Right ventricle myocardium inferior (tissue), 1 donor: ENCODE measurements at regions not wholly inside any gene's neighbourhood (a gene's known extent, or its start where the extent isn't known, plus 50 kb on each side); places are given as distances from the start of the nearest gene placed in this dataset.
"Not testable (repeated sequence)": the region's sequence is repeated elsewhere in the genome, so short reads cannot be mapped to it uniquely, and the experiment has no call there.

Experiments used
- ATAC-seq: fragments of 200-7000 bp; cut with Tn5 transposase; one replicate; pipeline ENCODE4 v1.9.1; 2020; ENCODE audit warnings: mild to moderate bottlenecking, moderate library complexity
- DNase-seq: peaks from one replicate; pipeline ENCODE4 v3.0.0; 2021; ENCODE audit errors: missing footprints
- intact Hi-C: fragments of 100-400 bp; cut with DNase I; formaldehyde crosslinking; loops from one replicate; pipeline ENCODE4 v1.11.0; 2022
- donor health status: DM: no; HTN: yes; CAD: no; lungs with severe emphysema.

GRCh38 chr14:71764701-71765382 is 167.4 kb upstream of the RGS6 start:
- intact Hi-C loops = no loop called here
- ATAC-seq = no peak
- no peak for DNase-seq

DNA sequence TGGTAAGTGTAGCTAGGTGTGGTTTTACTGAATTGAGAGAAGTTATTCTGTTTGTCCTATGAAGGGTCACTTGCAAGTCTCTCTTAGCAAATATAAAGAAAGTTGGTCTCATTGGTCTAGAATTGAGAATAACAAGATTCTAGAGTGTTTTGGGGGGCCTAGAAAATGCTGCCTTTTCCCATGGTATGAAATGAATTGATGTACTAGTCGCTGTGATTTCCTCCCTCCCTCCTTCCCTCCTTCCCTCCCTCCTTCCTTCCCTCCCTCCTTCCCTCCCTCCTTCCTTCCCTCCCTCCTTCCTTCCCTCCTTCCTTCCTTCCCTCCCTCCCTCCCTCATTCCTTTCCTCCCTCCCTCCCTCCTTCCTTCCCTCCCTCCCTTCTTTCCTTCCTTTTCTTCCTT is 166.7 kb upstream of the RGS6 start:
- ATAC-seq = no peak
- no peak for DNase-seq
- intact Hi-C loops = no loop called here

DNA sequence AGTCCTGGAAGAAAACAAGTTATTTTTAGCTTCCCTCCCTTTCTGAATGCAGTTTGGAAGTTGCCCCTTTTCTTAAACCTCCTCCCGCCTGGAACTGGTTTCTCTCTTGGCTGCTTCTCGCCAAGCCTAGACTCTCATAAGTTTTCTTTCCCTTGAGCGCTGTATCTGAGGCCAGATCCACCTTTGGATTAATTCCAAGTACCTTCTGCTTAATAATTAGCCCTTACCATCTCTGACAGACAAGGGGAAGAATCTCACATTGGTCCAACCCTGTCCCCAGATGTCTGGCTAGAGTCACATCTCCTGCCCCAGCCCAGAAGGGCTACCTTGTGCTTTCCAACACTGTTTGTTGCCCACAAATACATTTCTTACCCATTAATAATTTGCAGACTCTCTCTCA is 161.8 kb upstream of the RGS6 start:
- no peak for ATAC-seq
- no peak for DNase-seq
- intact Hi-C loops = no loop called here

- DNase-seq, intact Hi-C loops: not testable (repeated sequence)
Observed at GRCh38 chr14:71771421-71771820, 160.8 kb upstream of the RGS6 start.

GRCh38 chr14:71771996-71772395 is 160.2 kb upstream of the RGS6 start:
- DNase-seq, intact Hi-C loops, ATAC-seq: not testable (repeated sequence)

More at GRCh38 chr14:71771421-71771820, 160.8 kb upstream of the RGS6 start:
- ATAC-seq = not testable (repeated sequence)

DNA sequence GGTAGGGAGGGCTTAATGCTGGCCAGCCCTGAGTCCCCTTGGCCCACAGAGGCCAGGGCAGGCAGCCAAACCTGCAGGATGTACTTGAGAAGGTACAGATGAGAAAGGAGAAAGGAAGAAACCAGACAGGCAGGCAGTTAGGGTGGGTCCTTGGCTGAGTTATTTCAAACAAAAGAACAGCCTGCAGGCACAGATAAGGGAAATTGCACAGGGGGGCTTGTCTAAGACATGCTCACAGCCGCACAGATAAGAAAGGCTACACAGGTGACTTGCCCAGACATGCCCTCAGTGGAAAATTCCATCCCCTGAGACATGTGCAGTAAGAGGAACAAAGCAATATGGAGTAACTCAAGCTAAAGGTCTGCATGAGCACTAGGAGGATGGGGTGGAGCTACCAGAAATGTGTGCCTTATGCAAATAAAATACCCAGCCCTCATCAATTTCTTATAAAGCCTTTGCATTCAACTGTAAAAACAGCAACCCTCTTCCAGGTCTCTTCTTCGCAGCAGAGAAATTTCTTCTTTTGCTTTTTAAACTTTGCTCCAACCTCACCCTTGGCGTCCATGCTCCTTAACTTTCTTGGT is 158.2 kb upstream of the RGS6 start:
- ATAC-seq (no peak), DNase-seq (no peak)
- intact Hi-C loops = no loop called here

DNA sequence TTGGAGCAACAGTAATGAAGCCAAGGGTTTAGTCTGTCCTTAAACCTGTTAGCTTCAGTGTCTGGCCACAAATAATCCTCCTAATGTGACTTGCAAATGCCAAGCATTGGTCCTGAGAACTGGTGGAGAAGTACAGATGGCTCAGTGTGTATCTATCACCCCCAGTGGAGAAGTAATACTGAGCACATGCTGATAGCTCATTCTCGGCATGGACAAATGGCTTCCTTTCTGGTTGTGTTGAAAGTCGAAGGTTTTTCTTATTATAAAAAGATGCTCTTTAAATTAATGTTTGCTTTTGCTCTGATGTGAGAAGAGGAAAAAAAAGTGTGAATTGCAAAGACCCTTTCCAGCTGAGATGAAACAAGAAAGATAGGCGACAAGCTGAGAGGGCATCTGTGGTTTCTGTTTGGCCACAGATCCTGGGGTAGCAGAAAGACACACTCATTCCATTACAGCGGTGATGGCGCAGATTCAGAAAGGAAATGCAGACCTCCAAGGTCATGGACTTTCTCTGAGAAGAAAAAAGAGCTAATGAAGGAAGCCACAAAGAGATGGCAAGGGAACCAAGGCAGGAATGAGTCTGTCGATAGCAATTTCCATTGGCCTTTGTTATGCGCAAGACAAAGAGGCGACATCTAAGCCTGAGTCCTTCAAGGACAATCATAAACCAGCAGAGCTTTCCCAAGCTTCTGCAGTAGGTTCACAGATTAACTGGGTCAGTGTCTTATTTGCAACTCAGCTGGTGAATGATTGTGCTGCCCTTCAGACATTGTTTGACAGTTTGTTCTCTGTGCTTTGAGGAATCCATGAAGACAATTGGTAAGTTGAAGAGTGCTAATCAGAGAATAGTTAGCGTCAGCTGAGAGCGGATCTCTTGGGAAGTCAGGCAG is 155.5 kb upstream of the RGS6 start:
- DNase-seq = no peak
- no peak for ATAC-seq
- intact Hi-C loops = no loop called here

- no peak for DNase-seq
- ATAC-seq = no peak
- intact Hi-C loops = no loop called here
Observed at GRCh38 chr14:71780075-71780474, 152.2 kb upstream of the RGS6 start.

DNA sequence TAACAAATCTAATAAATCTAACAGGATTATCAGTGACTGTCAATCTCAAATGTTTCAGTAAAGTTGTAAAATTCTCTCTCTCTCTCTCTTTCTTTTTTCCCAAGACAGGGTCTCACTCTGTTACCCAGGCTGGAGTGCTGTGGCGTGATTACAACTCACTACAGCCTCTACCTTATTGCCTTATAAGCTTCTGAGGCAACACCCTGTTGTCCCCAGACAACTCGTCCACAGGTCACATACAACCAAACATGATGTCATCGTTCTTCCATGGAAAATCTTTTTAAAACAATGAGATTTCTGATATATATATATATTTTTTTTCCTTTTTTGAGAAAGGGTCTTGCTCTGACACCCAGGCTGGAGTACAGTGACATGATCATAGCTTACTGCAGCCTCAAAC is 151.4 kb upstream of the RGS6 start:
- intact Hi-C loops = no loop called here
- DNase-seq = no peak
- no peak for ATAC-seq

DNA sequence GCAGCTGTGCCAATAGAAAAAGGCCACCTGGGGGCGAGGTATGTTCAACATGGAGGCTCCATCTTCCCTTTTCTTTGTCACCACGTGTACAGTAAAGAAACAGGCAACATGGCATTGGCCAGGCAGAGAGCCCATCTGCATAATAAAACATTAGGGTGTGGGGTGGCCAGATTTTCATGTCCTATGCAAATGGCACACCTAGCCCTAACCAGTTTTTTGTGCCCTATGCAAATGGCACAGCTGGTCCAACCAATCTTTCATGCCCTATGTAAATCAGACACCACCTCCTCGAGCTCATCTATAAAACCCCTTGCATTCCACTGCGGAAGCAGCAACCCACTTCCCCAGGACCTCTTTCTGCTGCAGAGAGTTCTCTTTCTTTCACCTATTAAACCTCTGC is 149.1 kb upstream of the RGS6 start:
- no peak for ATAC-seq
- no peak for DNase-seq
- intact Hi-C loops = no loop called here

DNA sequence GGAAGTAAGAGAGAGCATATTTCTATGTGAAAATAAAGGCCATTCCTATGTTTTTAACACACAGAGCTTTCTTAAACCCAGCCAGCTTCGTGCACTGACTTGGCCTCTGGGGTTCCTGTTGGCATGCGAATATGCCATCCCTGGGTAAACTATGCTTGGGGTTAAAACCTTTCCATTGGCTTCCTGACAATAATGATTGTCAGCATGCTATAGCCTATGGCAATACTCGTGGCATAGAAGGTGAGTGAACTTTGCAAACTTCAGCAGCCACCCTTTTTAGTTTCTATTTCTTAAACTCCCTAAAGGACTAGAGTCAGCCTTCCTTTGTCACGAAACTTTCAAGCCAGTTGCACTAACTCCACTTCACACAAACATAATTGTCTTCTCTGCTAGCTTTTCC is 148.4 kb upstream of the RGS6 start:
- intact Hi-C loops = no loop called here
- ATAC-seq (no peak), DNase-seq (no peak)

DNA sequence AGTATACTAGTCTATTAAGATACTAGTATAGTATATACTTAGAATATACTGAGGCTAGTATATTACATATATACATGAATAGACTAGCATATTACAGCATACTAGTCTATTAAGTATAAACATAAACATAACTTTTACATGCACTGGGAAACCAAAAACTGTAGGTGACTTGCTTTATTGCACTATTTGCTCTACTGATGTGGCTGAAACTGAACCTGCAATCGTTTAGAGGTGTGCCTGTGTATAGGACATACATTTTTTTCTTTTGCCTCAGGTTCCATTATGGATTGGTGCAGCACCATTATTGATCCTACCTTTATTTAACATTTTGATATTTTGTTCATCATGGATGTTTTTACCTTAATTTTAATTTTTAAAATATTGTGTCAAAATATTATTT is 143.2 kb upstream of the RGS6 start:
- ATAC-seq = no peak
- intact Hi-C loops = no loop called here
- DNase-seq = no peak

DNA sequence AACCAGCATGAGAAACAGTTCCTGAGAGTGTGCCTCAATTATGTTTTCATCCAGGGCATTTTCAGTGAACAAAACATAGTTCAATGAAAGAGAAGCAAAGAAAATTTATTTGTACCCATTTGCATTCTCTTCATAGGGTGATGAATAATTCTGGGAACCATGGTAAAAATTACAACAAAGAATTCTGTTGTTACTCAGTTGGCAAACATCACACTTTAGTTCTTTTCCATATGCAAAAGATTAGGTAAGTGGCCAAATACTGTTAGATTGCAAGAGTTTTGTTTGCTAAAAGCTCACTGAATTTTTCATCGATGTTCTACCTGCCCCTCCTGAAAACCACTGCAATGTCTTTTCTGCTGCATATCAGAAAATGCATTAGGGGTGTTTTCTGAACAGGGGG is 132.4 kb upstream of the RGS6 start:
- ATAC-seq (no peak), DNase-seq (no peak)
- intact Hi-C loops = no loop called here

DNA sequence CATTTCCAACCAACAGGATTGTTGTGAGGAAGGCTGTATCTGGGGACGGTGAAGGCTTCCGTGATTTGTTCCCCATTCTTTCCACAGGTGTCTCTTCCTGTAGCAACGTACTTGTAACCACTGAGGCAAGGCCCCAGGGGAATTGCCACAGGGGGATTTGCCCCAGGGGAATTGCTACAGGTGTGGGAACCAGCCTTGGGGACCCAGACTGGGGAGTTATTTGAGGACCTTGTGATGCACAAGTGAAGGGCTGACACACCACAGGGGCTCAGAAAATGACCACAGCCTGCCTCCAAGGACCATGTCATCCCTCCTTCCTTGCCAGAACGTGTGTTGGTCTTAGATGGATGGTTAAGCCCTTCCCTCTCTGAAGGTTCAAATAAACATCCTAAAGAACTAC is 131.4 kb upstream of the RGS6 start:
- ATAC-seq = no peak
- intact Hi-C loops = no loop called here
- DNase-seq = no peak

DNA sequence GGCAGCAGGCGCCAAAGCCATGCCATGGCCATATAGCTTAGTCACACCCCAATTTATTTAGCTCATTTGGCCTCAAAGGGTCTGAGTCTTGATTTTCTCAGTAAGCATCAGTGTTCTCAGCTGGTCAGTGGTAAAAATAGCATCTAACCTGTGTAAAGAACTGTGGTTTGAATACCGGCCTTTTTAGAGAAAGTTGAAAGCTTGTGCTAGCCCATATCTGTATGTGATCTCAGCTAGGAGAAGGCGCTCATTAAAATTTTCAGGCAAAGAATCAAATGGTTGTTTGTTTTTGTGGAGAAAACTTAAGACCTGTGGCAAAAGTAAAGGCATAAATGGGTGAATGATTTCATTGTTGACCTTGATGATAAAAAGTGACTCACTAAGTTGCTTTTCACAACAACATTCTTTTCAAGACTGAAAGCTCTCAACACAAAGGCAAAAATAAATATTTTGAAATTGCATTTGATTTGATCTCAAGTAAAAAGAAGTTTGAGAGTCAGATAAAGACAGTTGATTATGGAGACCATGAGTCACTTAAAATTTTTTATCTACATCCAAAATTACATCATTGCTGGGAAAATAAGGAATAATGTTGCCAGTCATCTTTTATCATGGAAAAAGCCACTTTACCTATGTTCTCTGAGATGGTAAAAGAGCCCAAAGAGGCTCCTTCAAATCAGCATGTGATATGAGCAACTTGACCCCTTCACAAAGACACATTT is 128.5 kb upstream of the RGS6 start:
- DNase-seq (no peak), ATAC-seq (no peak)
- intact Hi-C loops = no loop called here

- no peak for DNase-seq
- intact Hi-C loops = no loop called here
- ATAC-seq = no peak
Observed at GRCh38 chr14:71804992-71805391, 127.2 kb upstream of the RGS6 start.

DNA sequence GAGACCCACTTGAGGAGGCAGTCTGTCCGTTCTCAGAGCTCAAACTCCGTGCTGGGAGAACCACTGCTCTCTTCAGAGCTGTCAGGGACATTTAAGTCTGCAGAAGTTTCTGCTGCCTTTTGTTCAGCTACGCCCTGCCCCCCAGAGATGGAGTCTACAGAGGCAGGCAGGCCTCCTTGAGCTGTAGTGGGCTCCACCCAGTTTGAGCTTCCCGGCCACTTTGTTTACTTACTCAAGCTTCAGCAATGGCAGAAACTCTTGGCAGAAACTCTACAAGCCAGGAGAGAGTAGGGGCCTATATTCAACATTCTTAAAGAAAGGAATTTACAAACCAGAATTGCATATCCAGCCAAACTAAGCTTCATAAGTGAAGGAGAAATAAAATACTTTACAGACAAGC is 125.2 kb upstream of the RGS6 start:
- DNase-seq, intact Hi-C loops, ATAC-seq: not testable (repeated sequence)

- DNase-seq, ATAC-seq, intact Hi-C loops: not testable (repeated sequence)
Observed at GRCh38 chr14:71810800-71811199, 121.4 kb upstream of the RGS6 start.

GRCh38 chr14:71812693-71813092 is 119.5 kb upstream of the RGS6 start:
- intact Hi-C loops = no loop called here
- no peak for ATAC-seq
- no peak for DNase-seq
